A549 (cell line): ENCODE measurements at regions not wholly inside any gene's neighbourhood (a gene's known extent, or its start where the extent isn't known, plus 50 kb on each side); places are given as distances from the start of the nearest gene placed in this dataset.

Experiments used
- CEBPB ChIP-seq, 2 experiments: fragments of >200 bp in 1 of 2; sonication (Bioruptor Twin) in 1 of 2; formaldehyde crosslinking in 1 of 2; IDR thresholded peaks; 2 replicates each; pipeline ENCODE4 v1.6.1; 2012 to 2016
- CHD4 ChIP-seq: fragments of 200-600 bp; sonication (generic); IDR thresholded peaks from 2 replicates; pipeline ENCODE4 v1.6.1; 2016; ENCODE audit warnings: antibody characterized with exemption, mild to moderate bottlenecking, borderline replicate concordance
- ESRRA ChIP-seq: fragments of 150-350 bp; IDR thresholded peaks from 2 replicates; pipeline ENCODE4 v1.6.1; 2014; ENCODE audit warnings: mild to moderate bottlenecking, low read length, borderline replicate concordance
- TF ChIP-seq, protein P1 (sequence below): fragments of >200 bp; sonication (Bioruptor Twin); formaldehyde crosslinking; IDR thresholded peaks from 3 replicates; pipeline ENCODE4 v1.5.1; 2016

DNA sequence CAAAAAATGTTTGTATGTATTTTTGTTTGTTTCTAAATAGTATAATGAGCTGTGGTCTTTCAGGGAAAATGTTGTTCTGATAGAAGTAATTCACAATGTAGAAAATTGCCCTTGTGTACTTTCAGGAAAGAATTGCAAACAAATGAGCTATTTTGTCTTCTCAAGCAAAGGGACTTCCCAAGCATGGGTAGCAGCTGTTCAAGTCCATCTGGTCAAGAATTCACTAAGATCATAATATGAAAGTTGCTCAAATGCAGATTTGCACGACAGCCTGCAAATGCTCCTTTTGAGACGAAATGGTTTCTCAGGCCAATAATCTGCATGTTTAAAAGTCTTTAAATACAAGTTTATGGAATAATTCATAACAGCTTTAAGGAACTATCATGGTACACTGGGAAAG lies 51.9 kb upstream of the HNMT start:
- TF ChIP-seq, protein P1, sequence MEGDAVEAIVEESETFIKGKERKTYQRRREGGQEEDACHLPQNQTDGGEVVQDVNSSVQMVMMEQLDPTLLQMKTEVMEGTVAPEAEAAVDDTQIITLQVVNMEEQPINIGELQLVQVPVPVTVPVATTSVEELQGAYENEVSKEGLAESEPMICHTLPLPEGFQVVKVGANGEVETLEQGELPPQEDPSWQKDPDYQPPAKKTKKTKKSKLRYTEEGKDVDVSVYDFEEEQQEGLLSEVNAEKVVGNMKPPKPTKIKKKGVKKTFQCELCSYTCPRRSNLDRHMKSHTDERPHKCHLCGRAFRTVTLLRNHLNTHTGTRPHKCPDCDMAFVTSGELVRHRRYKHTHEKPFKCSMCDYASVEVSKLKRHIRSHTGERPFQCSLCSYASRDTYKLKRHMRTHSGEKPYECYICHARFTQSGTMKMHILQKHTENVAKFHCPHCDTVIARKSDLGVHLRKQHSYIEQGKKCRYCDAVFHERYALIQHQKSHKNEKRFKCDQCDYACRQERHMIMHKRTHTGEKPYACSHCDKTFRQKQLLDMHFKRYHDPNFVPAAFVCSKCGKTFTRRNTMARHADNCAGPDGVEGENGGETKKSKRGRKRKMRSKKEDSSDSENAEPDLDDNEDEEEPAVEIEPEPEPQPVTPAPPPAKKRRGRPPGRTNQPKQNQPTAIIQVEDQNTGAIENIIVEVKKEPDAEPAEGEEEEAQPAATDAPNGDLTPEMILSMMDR, result no peak
- TF ChIP-seq CEBPB (IDR thresholded peaks at IDR 0.05) (no peak), CHD4 (no peak), ESRRA (no peak)
